Kidney (tissue), 13 donors: ENCODE measurements at regions not wholly inside any gene's neighbourhood (a gene's known extent, or its start where the extent isn't known, plus 50 kb on each side); places are given as distances from the start of the nearest gene placed in this dataset.

Experiments used
- DNase-seq, 5 donors: peaks; one replicate each; pipeline ENCODE4 v3.0.0-alpha.2; 2013 to 2020
- FAIRE-seq: peaks from 2 replicates; lab custom pipeline; 2012; peaks lifted over from hg19 to GRCh38; lab: Jason Lieb, UNC
- H3K27ac ChIP-seq, 2 donors: one replicate each; pipeline ENCODE4 v1.7.0; 2013; ENCODE audit warnings: low read depth in 2 of 2, low read length in 2 of 2, inconsistent platforms in 1 of 2
- H3K27me3 ChIP-seq: one replicate; pipeline ENCODE4 v1.7.1; 2013; ENCODE audit warnings: low read length, inconsistent platforms; ENCODE audit not compliant: control insufficient read depth, insufficient read depth
- H3K36me3 ChIP-seq, 3 donors: one replicate each; pipeline versions ENCODE4 v1.7.0 to v1.7.1; 2013; ENCODE audit warnings: low read length in 3 of 3, control low read depth in 1 of 3, inconsistent platforms in 1 of 3; ENCODE audit not compliant: insufficient read depth in 3 of 3, control insufficient read depth in 2 of 3
- H3K4me1 ChIP-seq, 3 donors: one replicate each; pipeline versions ENCODE4 v1.7.0 to v1.7.1; 2013; ENCODE audit warnings: low read length in 3 of 3, inconsistent platforms in 1 of 3, low read depth in 1 of 3; ENCODE audit not compliant: control insufficient read depth in 2 of 3, insufficient read depth in 2 of 3
- H3K4me3 ChIP-seq, 3 donors: one replicate each; pipeline versions ENCODE4 v1.7.0 to v1.8.1; 2013; ENCODE audit warnings: low read length in 3 of 3, control low read depth in 1 of 3, inconsistent platforms in 1 of 3
- H3K9ac ChIP-seq, 3 donors: one replicate each; pipeline versions ENCODE4 v1.7.0 to v1.7.1; 2013; ENCODE audit warnings: low read length in 3 of 3, control low read depth in 1 of 3, inconsistent platforms in 1 of 3
- H3K9me3 ChIP-seq, 3 donors: one replicate each; pipeline versions ENCODE4 v1.7.0 to v1.7.1; 2013; ENCODE audit warnings: low read length in 3 of 3, control low read depth in 1 of 3, inconsistent platforms in 1 of 3; ENCODE audit not compliant: control insufficient read depth in 2 of 3, insufficient read depth in 1 of 3
- CTCF ChIP-seq: IDR thresholded peaks from 3 replicates; pipeline ENCODE4 v1.5.1; 2012; ENCODE audit warnings: mild to moderate bottlenecking, moderate library complexity, borderline replicate concordance; ENCODE audit not compliant: insufficient read depth; ENCODE audit errors: extremely low read depth
- intact Hi-C: fragments of 100-400 bp; cut with DNase I; formaldehyde crosslinking; loops from one replicate; pipeline ENCODE4 v1.11.1; 2022
- donor health status: control.
- donor health status: control.
- donor health status: control.
- donor health status: control.
- donor health status: control.
- donor health status: DM: yes; HTN: yes; CAD: no.
- donor health status: Normal renal cell carcinoma (clear cell type).

- no peak overlapping the region for H3K9ac ChIP-seq
- H3K27me3 ChIP-seq, result no peaks in the 10 kb centered on the region
- peaks cover 0 to 11% (median 0%) of the 10 kb centered on the region in 3 donors for H3K9me3 ChIP-seq
- FAIRE-seq (no peak), DNase-seq (no peak)
- no peaks in the 10 kb centered on the region for H3K4me1 ChIP-seq
- no peak for TF ChIP-seq CTCF
- H3K4me3 ChIP-seq, result no peak overlapping the region
- H3K36me3 ChIP-seq, result no peaks in the 10 kb centered on the region
- intact Hi-C loops, result no loop called here
- H3K27ac ChIP-seq, result no peak overlapping the region
Observed at GRCh38 chr13:34017231-34017630, 199.3 kb downstream of the RFC3 start.

- intact Hi-C loops, result no loop called here
- Histone ChIP-seq H3K9ac (no peak overlapping the region), H3K36me3 (no peaks in the 10 kb centered on the region), H3K9me3 (peaks cover 0 to 11% (median 0%) of the 10 kb centered on the region in 3 donors), H3K4me1 (no peaks in the 10 kb centered on the region), H3K27ac (no peak overlapping the region), H3K27me3 (no peaks in the 10 kb centered on the region), H3K4me3 (no peak overlapping the region)
- no peak for TF ChIP-seq CTCF
- DNase-seq (peak in 3 of 5 donors; percentile 19 to 74 (median 68)), FAIRE-seq (no peak)
Observed at GRCh38 chr13:34019870-34020269, 201.9 kb downstream of the RFC3 start.

- Histone ChIP-seq H3K9me3 (peaks cover 0 to 11% (median 0%) of the 10 kb centered on the region in 3 donors), H3K27ac (no peak overlapping the region), H3K4me1 (no peaks in the 10 kb centered on the region), H3K9ac (no peak overlapping the region), H3K4me3 (no peak overlapping the region), H3K36me3 (no peaks in the 10 kb centered on the region), H3K27me3 (no peaks in the 10 kb centered on the region)
- intact Hi-C loops, result no loop called here
- DNase-seq (peak in 1 of 5 donors; percentile 29), FAIRE-seq (no peak)
- TF ChIP-seq CTCF, result no peak
Observed at GRCh38 chr13:34020388-34020787, 202.4 kb downstream of the RFC3 start.

- no peak for TF ChIP-seq CTCF
- H3K27me3 ChIP-seq, result no peaks in the 10 kb centered on the region
- intact Hi-C loops, result no loop called here
Observed at GRCh38 chr13:34021619-34022018, 203.7 kb downstream of the RFC3 start.

More at GRCh38 chr13:34021619-34022018, 203.7 kb downstream of the RFC3 start:
- Histone ChIP-seq H3K9ac (no peak overlapping the region), H3K27ac (no peak overlapping the region), H3K36me3 (no peaks in the 10 kb centered on the region), H3K9me3 (peaks cover 0 to 11% (median 0%) of the 10 kb centered on the region in 3 donors), H3K4me3 (no peak overlapping the region), H3K4me1 (no peaks in the 10 kb centered on the region)
- no peak for DNase-seq
- no peak for FAIRE-seq
